Right kidney (tissue), 1 donor: ENCODE measurements at regions not wholly inside any gene's neighbourhood (a gene's known extent, or its start where the extent isn't known, plus 50 kb on each side); places are given as distances from the start of the nearest gene placed in this dataset.

Experiments
- DNase-seq: peaks from one replicate; pipeline ENCODE4 v3.0.0-alpha.2; 2016

GRCh38 chr22:49023161-49023878 is 804.4 kb downstream of the BRD1 start:
- DNase-seq, result no peak

- no peak for DNase-seq
Observed at GRCh38 chr22:49022816-49023160, 804.9 kb downstream of the BRD1 start.

- DNase-seq, result no peak
Observed at GRCh38 chr22:49021926-49022815, 805.5 kb downstream of the BRD1 start.

- no peak for DNase-seq
Observed at GRCh38 chr22:49021131-49021925, 806.3 kb downstream of the BRD1 start.

- DNase-seq, result no peak
Observed at GRCh38 chr22:49019737-49020713, 807.6 kb downstream of the BRD1 start.

GRCh38 chr22:49018601-49019000 is 809.1 kb downstream of the BRD1 start:
- DNase-seq, result no peak

GRCh38 chr22:49017482-49018329 is 810.0 kb downstream of the BRD1 start:
- no peak for DNase-seq

- no peak for DNase-seq
Observed at GRCh38 chr22:49016909-49017481, 810.7 kb downstream of the BRD1 start.

GRCh38 chr22:49015993-49016908 is 811.4 kb downstream of the BRD1 start:
- DNase-seq, result no peak

GRCh38 chr22:49015459-49015858 is 812.2 kb downstream of the BRD1 start:
- DNase-seq, result no peak

- no peak for DNase-seq
Observed at GRCh38 chr22:49014227-49015201, 813.2 kb downstream of the BRD1 start.

- no peak for DNase-seq
Observed at GRCh38 chr22:49013707-49014106, 814.0 kb downstream of the BRD1 start.

- DNase-seq, result no peak
Observed at GRCh38 chr22:49012712-49013395, 814.8 kb downstream of the BRD1 start.

- DNase-seq, result no peak
Observed at GRCh38 chr22:49011769-49012648, 815.7 kb downstream of the BRD1 start.

- no peak for DNase-seq
Observed at GRCh38 chr22:49011379-49011768, 816.3 kb downstream of the BRD1 start.

GRCh38 chr22:49010901-49011300 is 816.8 kb downstream of the BRD1 start:
- no peak for DNase-seq
